T-helper 2 cell treated with Interferon-gamma antibody and Interleukin-4, amounts not matched to agents 100 ng/mL and 5 ng/mL, for 36 hours (primary cell): ENCODE measurements at regions not wholly inside any gene's neighbourhood (a gene's known extent, or its start where the extent isn't known, plus 50 kb on each side); places are given as distances from the start of the nearest gene placed in this dataset.

Source experiments
- intact Hi-C: fragments of 100-400 bp; cut with micrococcal nuclease; formaldehyde crosslinking; loops from one replicate; pipeline ENCODE4 v1.15.1; 2023

DNA sequence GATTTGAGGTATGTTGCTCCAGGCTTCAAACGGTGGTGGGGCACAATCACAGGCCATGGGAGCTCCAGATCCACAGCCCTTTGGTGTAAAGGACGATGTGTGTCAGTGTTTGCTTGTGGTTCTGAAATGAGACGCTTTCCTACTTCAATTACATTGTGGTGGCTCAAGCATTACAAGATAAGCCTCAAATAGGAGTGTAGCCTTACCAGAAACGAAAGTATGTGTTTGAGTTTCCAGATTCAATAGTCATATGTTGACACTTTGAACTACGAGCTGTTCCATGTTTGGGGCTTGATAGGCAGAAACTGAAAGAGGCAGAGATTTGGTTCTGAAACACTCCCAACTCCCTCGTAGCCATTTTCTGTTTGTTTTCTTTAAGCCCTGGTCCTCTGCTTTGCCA, 187.1 kb downstream of the MYLK4 start:
- intact Hi-C loops, result no loop called here

DNA sequence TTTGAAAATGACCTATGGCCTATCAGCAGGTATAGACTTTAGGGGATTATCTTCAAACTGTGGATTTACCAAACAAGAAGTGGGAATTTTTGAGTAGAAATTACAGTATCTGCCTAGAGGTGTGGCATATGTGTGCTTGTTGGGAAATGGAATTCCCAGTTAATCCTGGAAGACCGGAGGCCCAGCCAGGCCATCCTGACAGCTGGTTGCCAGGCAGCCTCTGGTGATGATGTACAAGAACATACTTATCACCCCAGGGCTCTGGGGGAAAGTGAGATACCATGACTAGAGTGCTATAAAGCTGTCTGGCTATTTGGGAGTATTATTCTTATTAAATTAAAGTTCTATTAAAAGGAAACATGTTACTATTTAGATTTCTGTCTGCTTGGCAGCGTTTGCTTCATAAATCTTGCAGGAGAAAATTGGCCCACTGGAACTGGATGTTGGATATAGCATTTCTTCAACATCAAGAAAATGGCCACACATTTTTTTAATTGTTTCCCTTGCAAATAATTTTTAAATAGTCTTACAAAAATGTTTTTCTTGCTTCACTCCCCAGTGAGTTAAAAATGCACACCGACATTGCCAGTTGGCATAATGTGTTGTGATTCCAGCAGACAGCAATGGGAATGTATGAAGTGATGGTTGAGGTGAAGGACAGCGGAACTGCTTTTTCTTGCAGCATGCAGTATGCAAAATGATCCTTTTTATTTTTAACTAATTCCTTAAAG, 187.8 kb downstream of the MYLK4 start:
- intact Hi-C loops, result no loop called here

DNA sequence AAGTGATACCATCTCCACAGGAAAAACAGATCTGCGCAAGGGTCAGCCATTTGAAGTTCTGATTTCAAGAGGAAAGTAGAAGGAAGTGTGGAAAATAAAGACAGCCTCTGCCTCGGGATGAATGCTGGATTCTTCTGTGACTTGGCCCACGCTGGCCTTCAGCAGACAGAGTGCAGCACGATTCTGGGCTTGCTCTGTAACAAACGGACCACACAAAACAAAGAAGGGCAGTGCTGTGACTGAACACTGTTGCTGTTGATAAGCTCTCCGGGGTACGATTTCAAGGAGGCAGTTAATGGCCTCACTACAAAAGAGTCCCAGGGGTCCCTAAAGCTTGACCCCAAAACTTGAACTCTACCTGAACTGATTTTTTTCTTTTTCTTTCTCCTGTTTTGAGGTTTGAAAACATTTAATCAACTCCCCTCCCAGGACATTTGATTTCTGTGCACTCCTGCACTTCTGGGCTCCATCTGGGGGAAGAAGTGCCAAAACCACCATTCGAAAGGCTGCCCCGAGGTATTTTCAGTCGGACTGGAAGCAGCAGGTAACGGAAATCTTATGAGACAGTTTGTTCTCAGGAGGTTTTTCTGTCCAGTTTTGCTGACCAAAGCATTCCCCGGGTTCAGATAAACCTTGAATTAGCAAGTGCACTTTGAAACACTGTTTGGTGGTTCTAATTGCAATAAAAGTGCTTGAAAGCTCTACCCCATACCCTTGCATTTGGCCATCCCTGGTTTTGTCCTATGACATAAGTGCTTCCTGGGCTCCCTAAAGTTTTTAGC, 189.6 kb downstream of the MYLK4 start:
- intact Hi-C loops, result no loop called here

DNA sequence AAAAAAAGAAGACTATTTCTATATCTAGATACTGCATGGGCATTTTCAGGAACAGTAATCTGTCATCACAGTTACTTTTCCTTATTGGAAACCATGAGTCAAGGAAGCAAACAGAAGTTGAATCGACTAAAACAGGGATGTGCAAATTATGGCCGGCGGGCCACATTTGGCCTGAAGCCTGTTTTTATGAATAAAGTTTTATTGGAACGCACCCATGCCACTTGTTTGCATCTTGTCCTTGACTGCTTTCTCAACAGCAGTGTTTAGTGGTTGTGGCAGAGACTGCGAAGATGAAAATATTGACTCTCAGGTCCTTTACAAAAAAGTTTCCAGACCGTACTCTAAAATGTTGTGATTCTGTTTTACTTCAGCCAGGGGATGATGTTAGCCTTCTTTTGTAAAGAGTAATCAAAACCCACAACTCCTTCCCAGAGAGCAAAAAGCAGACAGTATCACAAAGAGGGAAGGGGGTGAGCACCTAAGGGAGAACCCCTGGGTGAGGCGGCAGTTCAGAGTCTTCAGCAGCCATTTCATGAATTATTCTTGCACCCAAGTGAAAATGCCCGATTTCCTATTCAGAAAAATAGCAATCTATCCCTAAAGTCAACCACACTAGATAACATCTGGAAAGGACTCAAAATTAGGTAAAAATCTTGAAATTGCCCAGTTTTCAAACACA, 190.4 kb downstream of the MYLK4 start:
- intact Hi-C loops, result no loop called here

DNA sequence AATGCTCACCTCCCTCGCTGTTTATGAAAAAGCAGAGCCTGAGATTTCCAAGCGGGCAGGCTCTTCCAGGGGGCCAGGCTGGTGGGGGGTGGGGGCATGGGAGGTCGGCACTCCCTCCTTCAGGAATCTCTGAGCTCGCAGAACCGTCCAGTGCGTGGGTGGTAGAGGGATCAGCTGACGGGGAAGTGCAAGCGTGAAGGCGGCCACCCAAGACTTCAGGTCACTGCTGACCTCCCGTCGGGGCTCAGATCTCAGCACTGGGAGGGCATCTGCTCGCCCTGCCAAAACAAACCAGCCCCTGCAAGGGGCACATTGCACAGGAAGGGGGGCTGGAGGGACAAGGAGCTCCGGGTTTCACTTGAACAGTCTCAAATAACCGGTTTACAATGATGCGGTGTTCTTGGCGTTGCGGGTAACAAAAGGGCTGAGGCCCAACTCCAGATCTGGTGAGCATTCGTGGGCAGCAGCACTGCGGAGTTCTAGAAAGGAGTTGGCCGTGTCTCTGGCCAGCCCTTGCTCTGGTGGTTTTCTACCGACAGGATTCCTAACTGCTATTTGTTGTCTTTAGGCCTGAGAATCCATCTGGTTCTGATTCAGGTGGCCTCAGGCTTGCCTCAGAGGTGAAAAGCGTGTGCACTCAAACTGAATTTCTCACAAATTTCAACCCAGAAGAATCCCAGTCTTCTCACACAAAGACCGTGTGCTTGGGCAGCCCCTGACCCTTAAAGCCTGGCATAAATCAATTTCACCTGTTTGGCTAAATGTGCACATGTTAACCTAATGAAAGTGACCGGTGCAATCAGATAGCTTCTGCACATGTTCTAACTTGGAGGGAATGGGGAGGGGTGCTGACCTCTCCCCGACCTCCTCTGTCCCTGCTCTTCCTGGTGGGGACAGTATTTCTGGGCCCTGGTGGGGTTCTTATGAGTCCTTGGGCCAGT, 191.6 kb downstream of the MYLK4 start:
- intact Hi-C loops, result no loop called here

DNA sequence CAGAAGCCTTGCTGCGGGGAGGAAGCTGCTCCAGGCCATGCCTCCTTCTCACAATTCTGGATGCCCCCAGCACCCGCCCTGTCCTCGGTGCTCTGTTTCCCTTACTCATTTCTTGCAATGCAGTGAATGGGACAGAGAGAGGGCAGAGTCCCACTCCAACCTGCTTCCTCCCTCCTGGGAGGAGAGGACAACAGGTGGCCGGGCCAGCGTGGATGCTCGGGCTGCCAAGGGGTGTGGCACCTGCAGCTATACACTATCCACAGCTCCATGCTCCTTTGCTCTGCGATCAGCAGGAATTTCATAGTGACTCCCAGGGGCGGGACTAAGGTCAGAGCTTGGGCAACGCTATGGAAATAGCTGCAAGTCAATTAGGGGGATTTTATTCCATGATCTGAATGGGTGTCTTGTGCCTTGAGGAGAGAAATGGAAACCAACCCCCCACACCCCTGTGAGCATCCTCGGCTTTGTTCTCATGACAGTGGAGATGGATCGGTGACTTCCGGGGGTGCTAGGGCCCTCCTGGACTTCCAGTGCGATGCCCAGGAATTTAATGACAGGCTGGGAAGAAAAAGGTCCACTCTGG, 192.5 kb downstream of the MYLK4 start:
- intact Hi-C loops, result no loop called here

DNA sequence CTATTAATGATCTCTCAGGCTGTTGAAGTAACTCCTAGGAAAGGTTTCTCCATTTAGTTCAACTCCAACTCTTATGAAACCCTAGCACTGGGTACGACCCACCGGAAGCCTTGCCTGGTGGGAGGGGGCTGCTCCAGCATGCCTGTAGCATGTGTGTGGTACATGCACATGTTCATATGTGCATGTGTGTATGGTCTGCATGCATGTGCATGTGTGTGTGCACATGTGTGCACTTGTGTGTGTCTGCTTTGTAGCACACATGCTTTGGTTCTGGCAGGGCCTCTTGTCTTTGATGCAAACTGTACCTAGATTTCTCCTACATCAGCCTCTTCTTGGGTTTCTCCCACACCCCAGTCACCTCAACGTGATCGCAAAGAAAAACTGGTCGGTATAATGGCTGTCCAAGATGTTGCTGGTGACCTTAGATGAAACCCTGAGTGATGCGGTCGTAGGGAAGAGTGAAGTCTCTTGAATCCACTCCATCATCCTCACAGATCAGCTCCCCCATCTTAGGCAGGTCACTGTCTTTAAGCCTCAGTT, 193.5 kb downstream of the MYLK4 start:
- intact Hi-C loops, result no loop called here

DNA sequence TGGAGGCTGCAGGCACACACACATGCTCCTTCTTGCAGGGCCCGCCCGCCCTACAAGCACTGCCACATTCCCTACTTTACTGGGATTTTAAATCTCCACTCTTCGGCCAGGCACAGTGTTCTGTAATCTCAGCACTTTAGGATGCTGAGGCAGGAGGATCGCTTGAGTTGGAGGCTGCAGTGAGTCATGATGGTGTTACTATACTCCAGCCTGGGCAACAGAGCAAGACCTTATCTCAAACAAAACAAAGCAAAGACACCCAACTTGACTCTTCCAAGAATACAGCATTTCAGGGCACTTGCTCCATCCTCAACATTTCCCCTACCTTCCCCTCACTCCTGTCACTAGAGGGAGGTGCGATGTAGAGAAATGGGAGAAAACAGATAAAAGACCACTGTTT, 194.0 kb downstream of the MYLK4 start:
- intact Hi-C loops, result no loop called here

DNA sequence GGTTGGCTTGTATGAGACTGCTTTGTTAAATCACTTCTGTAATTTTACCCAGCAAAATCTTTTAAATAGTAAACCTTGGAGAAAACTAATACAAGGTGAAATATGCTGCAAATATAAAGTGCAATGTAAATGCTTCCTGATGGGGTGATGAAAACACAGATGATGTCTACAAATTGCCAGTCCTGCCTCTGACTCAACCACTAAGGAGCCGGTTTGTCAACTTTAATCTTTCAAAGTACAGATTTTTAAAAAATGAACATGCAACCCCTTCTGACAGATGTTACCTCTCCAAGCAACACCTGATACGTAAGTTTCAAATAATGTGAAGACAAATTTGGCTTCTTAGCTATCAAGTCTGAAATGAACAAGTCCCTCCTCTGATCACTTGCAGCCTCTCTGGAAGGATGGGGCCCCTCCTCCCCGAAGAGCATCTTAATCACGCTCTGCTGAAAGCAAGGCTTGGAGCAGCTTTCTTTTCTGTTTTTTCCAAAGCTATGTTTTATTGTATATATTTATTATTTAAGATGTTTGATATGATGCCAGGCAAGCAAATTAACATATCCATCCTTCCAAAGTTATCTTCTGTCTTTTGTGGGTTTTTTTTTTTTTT, 196.0 kb downstream of the MYLK4 start:
- intact Hi-C loops, result no loop called here

DNA sequence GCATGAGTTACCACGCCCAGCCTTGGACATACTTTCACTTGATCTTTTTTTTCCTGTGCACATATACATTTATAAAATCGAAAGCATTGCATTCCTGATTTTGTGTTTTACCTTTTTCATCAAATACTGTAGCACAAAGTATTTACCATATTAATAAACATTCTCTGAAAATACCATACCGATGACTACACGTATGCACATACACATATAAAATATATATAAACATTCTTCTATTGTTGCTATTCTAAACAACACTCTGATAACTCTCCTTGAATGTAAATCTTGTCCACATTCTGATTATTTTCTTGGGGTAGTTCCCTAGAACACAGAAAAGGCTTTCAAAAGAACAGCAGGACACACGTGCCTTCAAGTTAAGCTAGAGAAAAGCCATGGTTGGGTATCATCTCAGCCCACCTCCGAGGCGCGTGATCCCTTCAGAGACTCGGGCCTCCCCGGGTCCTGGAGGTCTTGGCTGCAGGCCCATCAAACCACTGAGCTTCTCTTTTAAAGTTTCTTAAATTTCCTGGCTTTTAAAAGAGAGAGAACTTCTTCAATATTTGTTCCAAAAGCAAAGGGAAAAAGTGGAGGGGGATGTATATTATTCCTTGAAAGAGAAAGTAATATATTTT, 198.1 kb downstream of the MYLK4 start:
- intact Hi-C loops, result no loop called here

DNA sequence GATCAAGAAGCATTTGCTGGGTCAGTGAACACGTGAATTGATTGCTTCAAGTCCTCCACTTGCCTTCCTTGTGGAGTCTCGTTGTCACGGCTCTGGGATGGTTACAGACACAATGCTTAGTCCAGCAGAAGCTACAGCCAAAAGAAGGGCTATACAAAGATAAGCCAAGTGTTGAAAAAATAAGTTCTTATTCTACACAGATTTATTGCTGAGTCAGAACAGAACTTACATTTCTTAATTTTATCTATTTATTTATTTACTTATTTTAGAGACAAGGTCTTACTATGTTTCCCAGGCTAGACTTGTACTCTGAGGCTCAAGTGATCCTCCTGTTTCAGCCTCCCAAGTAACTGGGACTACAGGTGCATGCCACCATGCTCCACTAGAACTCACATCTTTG, 199.0 kb downstream of the MYLK4 start:
- intact Hi-C loops, result no loop called here

DNA sequence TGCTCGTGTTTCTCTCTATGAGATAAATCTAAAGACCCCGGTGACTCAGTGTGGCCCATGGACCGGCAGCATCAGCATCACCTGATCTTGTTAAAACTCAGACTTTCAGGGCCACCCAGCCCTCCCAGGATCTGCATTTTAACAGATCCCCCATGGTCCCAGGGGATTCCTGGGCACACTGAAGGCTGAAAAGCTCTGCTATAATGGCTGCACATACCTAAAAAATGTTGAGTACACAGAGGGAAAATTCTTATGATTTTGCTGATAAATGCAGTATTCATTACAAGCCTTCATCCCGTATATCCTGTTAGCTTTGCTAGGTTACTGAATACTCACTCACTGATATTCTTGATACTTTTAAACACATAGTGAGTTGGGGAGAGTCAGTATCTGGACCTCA, 200.5 kb downstream of the MYLK4 start:
- intact Hi-C loops, result no loop called here

DNA sequence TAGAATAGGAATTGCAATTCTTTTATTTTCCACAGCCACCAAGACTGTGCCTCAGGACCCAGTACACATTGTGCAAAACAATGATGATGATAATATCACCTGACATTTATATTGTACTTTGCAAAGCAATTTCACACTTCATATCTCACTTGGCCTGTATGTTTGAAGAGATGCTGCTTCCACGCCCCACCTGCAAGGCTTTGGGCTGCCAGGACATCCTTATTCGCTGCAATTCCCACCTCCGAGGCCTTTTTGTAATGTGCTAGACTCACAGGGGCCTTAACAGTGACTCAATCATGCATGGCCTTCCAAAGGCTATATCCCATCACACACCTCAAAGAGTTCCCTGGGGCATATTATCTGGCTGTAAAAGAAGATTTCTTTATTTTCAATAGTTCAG, 200.9 kb downstream of the MYLK4 start:
- intact Hi-C loops, result no loop called here

DNA sequence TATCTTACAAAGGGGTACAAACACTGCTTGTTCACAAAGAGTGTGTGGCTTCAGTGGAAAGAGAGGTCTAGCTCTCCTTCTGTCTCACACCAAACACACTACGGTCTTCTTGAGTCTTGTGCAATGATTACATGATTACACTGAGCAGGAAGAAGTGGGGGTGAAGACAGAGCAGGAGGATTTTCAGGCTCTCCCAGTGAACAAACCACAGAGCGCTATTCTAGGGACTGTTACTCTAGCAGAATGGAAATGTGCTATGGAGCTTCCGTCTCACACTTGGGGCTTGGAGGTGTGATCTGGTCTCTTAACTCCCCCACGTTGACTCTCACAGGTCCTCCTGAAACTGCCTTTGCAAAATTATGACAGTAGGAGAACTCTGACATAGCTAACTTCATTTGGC, 203.4 kb downstream of the MYLK4 start:
- intact Hi-C loops, result no loop called here

DNA sequence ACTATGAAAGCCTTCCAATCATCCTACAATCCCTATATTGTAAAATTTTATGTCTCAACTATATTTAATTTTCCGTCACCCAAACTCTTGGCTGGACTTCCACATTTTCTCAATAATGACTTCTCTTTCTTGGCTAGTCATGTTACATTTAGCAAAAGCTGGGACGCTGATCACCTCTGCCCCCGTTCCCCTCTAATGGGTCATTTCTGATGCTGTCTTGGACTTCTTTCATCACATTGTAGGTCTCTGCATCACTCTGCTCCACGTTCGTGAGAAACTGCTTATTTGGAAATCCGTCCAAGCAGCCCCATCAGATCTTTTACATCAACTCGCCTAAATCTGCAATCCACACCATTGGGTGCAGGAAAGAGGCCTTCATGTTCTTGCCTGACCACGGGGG, 203.8 kb downstream of the MYLK4 start:
- intact Hi-C loops, result no loop called here

DNA sequence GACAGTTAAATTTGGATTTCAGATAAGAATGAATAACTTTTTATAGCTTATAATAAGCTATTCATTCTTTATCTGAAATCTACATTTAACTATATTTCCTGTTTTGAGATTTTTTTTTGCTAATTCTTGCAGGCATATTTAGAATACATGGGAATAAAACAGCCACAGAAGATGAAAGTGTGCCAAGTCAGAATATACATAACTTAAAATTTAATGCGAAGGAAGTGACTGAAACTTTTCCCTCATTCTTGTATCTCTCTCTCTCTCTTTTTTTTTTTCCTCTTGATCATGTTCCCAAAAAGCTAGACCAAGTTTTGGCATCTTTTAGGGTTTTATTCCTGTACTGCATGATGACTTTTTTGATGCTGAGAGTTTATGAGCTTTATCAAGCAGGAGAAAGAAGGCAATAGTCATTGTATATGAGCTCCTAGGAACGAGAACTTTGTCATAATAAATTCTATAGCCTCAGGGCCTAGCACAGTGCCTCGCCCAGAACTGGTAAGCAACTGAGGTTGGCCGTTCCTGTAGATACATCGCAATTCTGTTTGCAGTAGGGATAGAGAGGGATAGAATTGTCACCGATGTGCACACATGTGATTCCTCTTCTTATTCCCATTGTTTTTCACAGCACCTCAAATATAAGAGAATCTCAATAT, 205.2 kb downstream of the MYLK4 start:
- intact Hi-C loops, result no loop called here

DNA sequence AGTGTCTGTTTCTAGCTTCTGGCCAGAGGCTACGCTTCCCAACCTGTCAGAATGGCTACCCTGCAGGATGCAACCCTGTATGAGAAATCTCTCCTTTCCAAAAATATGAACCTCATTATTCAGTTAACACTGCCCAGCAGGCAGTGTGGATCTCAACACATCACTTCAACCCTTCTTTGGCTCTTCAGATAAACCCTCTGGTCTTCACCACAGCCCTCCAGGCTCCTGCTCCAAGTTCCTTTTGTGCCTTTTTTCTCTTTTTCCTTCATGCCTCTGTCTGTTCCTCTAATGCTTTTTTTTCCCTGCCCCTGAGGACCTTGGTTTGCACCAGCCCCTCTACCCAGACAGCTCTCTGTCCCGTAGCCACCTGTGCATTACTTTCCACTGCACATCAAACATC, 207.4 kb downstream of the MYLK4 start:
- intact Hi-C loops, result loop anchor here (5.0 kb wide), 1 partner anchor 296 kb away; the partner anchor contains the start of gene GMDS

DNA sequence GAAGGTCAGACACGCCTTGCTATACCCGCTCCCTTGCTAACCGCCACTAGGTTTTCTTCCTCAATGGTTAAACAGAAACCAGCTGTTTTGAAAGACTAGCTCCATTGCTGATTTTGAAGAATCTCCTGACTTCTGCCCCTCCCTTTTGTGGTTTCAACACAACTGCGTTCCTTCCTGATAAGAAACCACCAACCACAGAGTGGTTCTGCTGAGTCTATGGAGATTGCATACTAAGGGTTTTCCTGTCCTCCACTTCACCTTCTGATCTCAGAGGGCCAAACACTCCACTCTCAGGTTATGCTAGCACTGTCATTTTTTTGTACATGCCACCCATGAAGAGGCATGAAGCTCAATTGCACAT, 207.9 kb downstream of the MYLK4 start:
- intact Hi-C loops, result loop anchor here (5.0 kb wide), 1 partner anchor 296 kb away; the partner anchor contains the start of gene GMDS
